Activated CD8-positive, alpha-beta memory T cell treated with anti-CD3 and anti-CD28 coated beads for 1 hour (primary cell): ENCODE measurements at regions not wholly inside any gene's neighbourhood (a gene's known extent, or its start where the extent isn't known, plus 50 kb on each side); places are given as distances from the start of the nearest gene placed in this dataset.

Source experiments
- DNase-seq, 2 donors: peaks; one replicate each; pipeline ENCODE4 v3.0.0-alpha.2; 2020; ENCODE audit warnings: low read depth in 1 of 2; ENCODE audit errors: extremely low read depth in 1 of 2

DNA sequence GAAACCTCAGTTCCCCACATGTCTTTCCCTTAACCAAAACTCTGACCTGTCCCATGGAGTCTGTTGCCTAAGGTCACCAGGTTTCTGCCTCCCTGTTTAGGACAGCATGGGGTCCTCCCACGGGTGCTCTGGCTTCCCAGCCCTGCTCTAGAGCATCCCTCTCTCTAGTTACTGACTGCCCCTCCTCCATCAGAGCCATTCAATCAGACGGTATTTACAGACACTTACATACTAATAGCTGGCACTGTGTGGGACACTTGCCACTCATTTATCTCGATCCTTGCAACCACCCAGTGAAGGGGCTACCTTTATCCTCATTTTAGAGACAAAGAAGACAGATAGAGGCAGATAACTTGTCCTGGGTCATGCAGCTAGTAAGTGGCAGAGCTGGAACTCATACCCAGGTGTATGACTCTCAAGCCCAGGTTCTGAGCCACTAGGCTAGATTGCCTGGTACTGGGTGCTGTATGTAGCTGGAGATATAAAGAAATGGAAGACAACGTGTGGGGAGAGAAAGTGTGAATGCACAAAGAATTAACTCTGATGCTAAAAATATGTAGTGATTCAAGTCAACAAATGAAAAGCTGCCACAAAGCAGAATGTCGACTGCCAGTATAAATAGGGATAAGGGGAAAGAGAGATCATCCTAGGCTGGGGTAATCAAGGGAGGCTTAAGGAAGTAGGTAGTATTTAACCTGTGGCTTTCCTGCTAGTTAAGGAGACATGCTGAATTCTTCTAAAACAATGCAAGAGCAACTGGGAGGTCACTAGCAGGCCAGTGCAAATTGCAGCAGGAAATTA is 52.5 kb upstream of the PDE8B start:
- no peak for DNase-seq

GRCh38 chr5:77156379-77156778 is 54.1 kb upstream of the PDE8B start:
- DNase-seq = no peak

DNA sequence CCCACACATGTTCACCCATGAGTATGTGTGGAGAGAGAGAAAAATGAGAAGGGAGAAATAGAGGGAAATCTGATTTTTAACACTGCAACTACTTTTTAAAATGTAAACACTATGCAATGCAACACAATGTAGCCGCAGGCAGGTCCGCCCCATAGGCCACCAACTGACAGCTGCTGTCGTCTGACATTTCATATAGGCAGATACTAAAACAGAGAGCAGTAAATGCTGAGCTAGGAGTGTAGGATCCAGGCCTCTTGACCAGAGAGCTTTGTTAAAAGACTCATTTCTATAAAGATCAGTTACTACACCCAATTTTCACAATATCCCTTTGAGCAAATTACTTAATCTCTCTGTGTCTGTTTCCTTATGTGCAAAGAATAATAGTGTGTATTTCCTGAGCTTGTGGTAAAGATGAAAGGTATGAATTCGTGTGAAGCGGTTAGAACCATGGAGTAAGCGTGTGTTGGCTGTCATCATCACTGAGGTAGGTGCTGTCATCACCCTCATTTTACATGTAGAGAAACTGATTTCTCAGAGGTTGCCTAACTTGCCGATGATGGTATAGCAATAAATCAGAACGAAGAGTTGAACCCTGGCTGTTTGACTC is 55.2 kb upstream of the PDE8B start:
- DNase-seq = peak in 1 of 2 donors; percentile 1

GRCh38 chr5:77152441-77152840 is 58.0 kb upstream of the PDE8B start:
- DNase-seq = no peak

GRCh38 chr5:77151501-77151900 is 59.0 kb upstream of the PDE8B start:
- no peak for DNase-seq

DNA sequence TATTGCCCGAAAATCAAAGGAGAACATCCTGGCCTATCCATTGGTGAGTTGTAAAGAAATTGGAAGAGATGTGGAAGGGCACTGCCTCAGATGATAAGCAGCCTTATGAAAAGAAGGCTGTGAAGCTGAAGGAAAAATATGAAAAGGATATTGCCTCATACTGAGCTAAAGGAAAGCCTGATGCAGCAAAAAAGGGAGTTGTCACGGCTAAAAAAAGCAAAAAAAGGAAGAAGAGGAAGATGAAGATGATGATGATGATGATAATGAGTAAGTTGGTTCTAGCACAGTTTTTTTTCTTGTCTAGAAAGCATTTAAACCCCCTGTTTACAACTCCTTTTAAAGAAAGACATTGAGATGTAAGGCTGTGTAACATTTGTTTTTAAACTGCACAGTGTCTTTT is 59.8 kb upstream of the ZBED3 start:
- DNase-seq = no peak

- DNase-seq = no peak
Measured at GRCh38 chr5:77145666-77146065, 58.6 kb upstream of the ZBED3 start.

GRCh38 chr5:77144837-77145139 is 57.7 kb upstream of the ZBED3 start:
- no peak for DNase-seq

- DNase-seq = peak in 1 of 2 donors; percentile 36
Measured at GRCh38 chr5:77143998-77144836, 57.1 kb upstream of the ZBED3 start.

- DNase-seq = no peak
Measured at GRCh38 chr5:77140350-77140749, 53.3 kb upstream of the ZBED3 start.

DNA sequence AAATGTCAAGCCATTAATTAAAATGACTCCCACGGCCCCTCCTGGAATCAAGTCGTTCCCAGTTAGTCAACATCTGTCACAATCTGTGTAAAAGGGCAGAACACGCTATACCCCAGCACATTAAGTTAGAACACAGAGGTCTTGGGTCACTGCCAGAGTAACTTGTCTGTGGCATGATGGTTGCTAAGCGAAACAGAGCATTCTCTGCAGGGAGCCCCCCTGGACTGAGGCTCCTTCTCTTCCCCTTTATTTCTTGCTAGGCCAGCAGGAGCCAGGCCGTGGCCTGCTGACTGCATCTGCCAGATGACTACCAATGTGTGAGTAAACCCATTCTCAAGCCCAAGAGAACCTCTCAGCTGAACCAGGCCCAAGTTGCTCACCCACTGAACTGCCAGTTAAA is 51.9 kb upstream of the ZBED3 start:
- DNase-seq = no peak
